ENCODE measurements at regions not wholly inside any gene's neighbourhood (a gene's known extent, or its start where the extent isn't known, plus 50 kb on each side); places are given as distances from the start of the nearest gene placed in this dataset.

DNA sequence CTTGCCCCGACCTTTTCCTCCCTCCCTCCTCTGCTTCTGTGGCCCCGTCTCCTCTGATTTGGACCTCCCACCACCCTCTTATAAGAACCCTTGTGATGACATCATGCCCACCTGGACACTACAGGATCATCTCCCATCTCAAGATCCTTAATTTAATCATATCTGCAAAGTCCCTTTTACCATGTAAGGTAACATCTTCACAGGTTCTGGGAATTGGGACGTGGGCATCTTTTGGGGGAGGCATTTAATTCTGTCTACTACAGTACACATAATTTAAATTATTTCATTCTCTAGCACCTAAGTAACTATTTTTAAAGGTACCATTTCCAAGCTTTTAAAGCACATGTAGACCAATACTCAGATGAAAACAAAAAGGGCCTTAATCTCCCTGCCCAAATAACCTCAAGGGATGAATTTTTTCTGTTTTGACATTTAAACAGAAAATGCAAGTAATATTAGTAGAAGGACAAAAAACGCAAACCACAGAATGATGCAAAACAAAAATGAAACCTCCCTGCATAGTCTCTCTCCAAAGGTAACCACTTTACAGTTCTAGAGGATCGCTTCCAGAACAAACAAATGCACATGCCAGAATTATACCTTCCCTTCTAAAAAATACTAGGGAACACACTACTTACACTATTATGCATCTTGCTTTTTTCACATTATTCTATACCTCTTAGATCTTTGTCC is 222.1 kb downstream of the AACS start:
- WGBS, 2 donors: 70 to 77% methylated on average over 5 of the region's 5 CpGs
- no peak for ATAC-seq (ENCODE audit: insufficient read depth, low FRiP score)
- no peak for DNase-seq

DNA sequence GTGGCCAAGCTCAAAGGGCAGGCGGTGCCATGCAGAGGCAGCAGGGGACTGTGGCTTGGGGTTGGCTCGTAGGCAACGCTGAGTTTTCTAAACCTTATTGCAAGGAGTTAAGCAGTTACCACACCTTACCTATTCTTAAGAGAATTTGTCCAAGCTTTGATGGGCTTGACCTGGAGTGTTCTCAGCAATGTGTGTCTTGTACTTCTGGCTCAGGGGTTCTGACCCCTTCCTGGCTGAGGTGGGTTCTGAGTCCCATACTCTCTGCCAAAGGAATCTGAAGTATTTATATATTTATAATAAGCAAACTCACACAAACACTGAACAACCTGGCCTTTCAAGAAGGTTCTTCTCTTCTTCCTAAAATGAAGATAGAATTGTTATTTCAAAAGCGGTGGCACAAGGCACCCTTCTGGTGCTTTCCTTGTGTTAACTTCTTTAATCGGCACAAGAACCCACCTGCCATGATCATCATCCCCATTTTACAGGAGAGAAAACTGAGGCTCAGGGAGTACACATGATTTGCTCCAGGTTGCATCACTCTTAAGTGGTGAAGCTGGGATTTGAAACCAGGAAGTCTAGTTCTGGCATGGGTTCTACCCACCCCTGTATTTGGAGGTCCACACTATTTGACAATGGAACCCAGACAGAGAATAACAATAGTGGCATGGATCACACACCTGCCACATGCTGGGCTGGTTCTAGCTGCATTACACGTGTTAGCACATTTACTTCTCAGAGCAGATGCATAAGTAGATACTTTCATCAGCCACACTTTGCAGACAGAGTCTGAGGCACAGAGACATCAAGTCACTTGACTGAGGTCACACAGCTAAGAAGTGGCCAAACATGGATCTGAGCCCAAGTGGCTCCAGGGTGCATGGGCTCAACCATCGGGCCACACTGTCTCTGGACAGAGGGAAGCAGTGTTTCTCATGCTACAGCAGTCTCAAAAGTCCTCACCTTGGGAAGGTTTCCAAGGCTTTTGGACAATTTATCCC is 224.0 kb downstream of the AACS start:
- no peak for ATAC-seq (ENCODE audit: insufficient read depth, low FRiP score)
- TF ChIP-seq, protein P1, sequence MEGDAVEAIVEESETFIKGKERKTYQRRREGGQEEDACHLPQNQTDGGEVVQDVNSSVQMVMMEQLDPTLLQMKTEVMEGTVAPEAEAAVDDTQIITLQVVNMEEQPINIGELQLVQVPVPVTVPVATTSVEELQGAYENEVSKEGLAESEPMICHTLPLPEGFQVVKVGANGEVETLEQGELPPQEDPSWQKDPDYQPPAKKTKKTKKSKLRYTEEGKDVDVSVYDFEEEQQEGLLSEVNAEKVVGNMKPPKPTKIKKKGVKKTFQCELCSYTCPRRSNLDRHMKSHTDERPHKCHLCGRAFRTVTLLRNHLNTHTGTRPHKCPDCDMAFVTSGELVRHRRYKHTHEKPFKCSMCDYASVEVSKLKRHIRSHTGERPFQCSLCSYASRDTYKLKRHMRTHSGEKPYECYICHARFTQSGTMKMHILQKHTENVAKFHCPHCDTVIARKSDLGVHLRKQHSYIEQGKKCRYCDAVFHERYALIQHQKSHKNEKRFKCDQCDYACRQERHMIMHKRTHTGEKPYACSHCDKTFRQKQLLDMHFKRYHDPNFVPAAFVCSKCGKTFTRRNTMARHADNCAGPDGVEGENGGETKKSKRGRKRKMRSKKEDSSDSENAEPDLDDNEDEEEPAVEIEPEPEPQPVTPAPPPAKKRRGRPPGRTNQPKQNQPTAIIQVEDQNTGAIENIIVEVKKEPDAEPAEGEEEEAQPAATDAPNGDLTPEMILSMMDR (IDR thresholded peaks at IDR 0.05; ENCODE audit: control extremely low read depth, extremely low read depth): no peak
- H3K9me3 ChIP-seq (ENCODE audit: control insufficient read depth in 4 of 4, insufficient read depth in 3 of 4, low read length in 3 of 4): peaks cover 0 to 9% (median 1%) of the 10 kb centered on the region in 4 donors
- H3K4me3 ChIP-seq: no peak overlapping the region
- no peak overlapping the region for H3K9ac ChIP-seq (ENCODE audit: insufficient read depth in 1 of 2, low read length in 2 of 2)
- 67 to 74% methylated on average over 7 of the region's 7 CpGs for WGBS, 2 donors
- no peak for DNase-seq
- no peak overlapping the region for H3K27ac ChIP-seq (ENCODE audit: low read depth in 1 of 2, low read length in 1 of 2)
- peaks cover 0 to 3% (median 3%) of the 10 kb centered on the region in 3 donors for H3K27me3 ChIP-seq (ENCODE audit: control insufficient read depth in 3 of 3, insufficient read depth in 3 of 3, low read length in 2 of 3)
- no peaks in the 10 kb centered on the region for H3K4me1 ChIP-seq (ENCODE audit: control insufficient read depth in 5 of 5, insufficient read depth in 5 of 5, low read length in 5 of 5)
- H3K36me3 ChIP-seq (ENCODE audit: control insufficient read depth in 4 of 4, insufficient read depth in 4 of 4, low read length in 4 of 4): no peaks in the 10 kb centered on the region

More for the DNA sequence above, 222.1 kb downstream of the AACS start:
- Histone ChIP-seq H3K27me3 (ENCODE audit: control insufficient read depth in 3 of 3, insufficient read depth in 3 of 3, low read length in 2 of 3) (peaks cover 0 to 5% (median 3%) of the 10 kb centered on the region in 3 donors), H3K36me3 (ENCODE audit: control insufficient read depth in 4 of 4, insufficient read depth in 4 of 4, low read length in 4 of 4) (no peaks in the 10 kb centered on the region), H3K9ac (ENCODE audit: insufficient read depth in 1 of 2, low read length in 2 of 2) (no peak overlapping the region), H3K27ac (ENCODE audit: low read depth in 1 of 2, low read length in 1 of 2) (no peak overlapping the region), H3K4me1 (ENCODE audit: control insufficient read depth in 5 of 5, insufficient read depth in 5 of 5, low read length in 5 of 5) (no peaks in the 10 kb centered on the region), H3K9me3 (ENCODE audit: control insufficient read depth in 4 of 4, insufficient read depth in 3 of 4, low read length in 3 of 4) (peaks cover 0 to 5% (median 0%) of the 10 kb centered on the region in 4 donors), H3K4me3 (no peak overlapping the region)
- TF ChIP-seq, protein P1 (IDR thresholded peaks at IDR 0.05; ENCODE audit: control extremely low read depth, extremely low read depth): no peak

DNA sequence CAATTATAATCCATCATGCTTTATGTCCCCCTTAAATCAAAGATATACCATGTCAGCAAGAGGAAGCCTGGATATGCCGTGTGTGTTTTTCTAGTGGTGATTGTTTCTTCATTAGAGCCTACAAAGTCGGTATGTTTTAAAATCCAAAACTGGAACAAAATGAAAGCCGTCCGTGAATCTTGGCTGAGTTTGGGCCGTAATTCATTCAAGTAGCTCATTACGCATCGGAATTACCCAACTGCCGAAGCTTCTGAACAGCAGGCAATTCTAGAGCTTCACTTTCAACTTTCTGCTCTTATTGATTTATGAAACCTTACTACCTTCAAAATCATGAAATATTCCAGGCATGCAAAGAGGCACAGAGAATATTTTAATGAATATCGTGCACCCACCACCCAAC is 224.7 kb downstream of the AACS start:
- TF ChIP-seq, protein P1 (IDR thresholded peaks at IDR 0.05; ENCODE audit: control extremely low read depth, extremely low read depth): no peak
- H3K9ac ChIP-seq (ENCODE audit: insufficient read depth in 1 of 2, low read length in 2 of 2): no peak overlapping the region
- 79 to 88% methylated on average over 9 of the region's 9 CpGs for WGBS, 2 donors
- no peak overlapping the region for H3K27ac ChIP-seq (ENCODE audit: low read depth in 1 of 2, low read length in 1 of 2)
- peaks cover 0 to 9% (median 1%) of the 10 kb centered on the region in 4 donors for H3K9me3 ChIP-seq (ENCODE audit: control insufficient read depth in 4 of 4, insufficient read depth in 3 of 4, low read length in 3 of 4)
- no peak overlapping the region for H3K4me3 ChIP-seq
- no peaks in the 10 kb centered on the region for H3K4me1 ChIP-seq (ENCODE audit: control insufficient read depth in 5 of 5, insufficient read depth in 5 of 5, low read length in 5 of 5)
- DNase-seq (no peak), ATAC-seq (ENCODE audit: insufficient read depth, low FRiP score) (no peak)
- peaks cover 0 to 3% (median 3%) of the 10 kb centered on the region in 3 donors for H3K27me3 ChIP-seq (ENCODE audit: control insufficient read depth in 3 of 3, insufficient read depth in 3 of 3, low read length in 2 of 3)
- no peaks in the 10 kb centered on the region for H3K36me3 ChIP-seq (ENCODE audit: control insufficient read depth in 4 of 4, insufficient read depth in 4 of 4, low read length in 4 of 4)
